H9 (cell line): ENCODE measurements at regions not wholly inside any gene's neighbourhood (a gene's known extent, or its start where the extent isn't known, plus 50 kb on each side); places are given as distances from the start of the nearest gene placed in this dataset.

Experiments used
- DNase-seq: peaks from one replicate; pipeline ENCODE4 v3.0.0-alpha.2; 2017
- H2AFZ ChIP-seq: one replicate; pipeline ENCODE4 v1.6.1; 2013; ENCODE audit warnings: mild to moderate bottlenecking, low read length, control low read depth, moderate library complexity
- H2AK5ac ChIP-seq: 2 replicates; pipeline ENCODE4 v1.6.1; 2013; ENCODE audit warnings: low read length, control low read depth, mixed read lengths; ENCODE audit not compliant: insufficient read length
- H2BK120ac ChIP-seq: one replicate; pipeline ENCODE4 v1.6.1; 2013; ENCODE audit warnings: low read depth, mild to moderate bottlenecking, low read length, control low read depth, inconsistent platforms; ENCODE audit not compliant: poor library complexity, severe bottlenecking
- H2BK12ac ChIP-seq: 2 replicates; pipeline ENCODE4 v1.6.1; 2013; ENCODE audit warnings: low read length, control low read depth, mixed read lengths, low read depth; ENCODE audit not compliant: insufficient read length
- H2BK15ac ChIP-seq: 2 replicates; pipeline ENCODE4 v1.6.1; 2013; ENCODE audit warnings: low read depth, low read length, control low read depth
- H2BK20ac ChIP-seq: one replicate; pipeline ENCODE4 v1.6.1; 2013; ENCODE audit warnings: low read depth, mild to moderate bottlenecking, low read length, control low read depth, inconsistent platforms; ENCODE audit not compliant: poor library complexity, severe bottlenecking
- H2BK5ac ChIP-seq: 2 replicates; pipeline ENCODE4 v1.6.1; 2013; ENCODE audit warnings: low read length, control low read depth, mixed read lengths; ENCODE audit not compliant: insufficient read length
- H3K14ac ChIP-seq: 2 replicates; pipeline ENCODE4 v1.6.1; 2013; ENCODE audit warnings: low read length, control low read depth; ENCODE audit not compliant: insufficient read depth
- H3K18ac ChIP-seq: 2 replicates; pipeline ENCODE4 v1.6.1; 2013; ENCODE audit warnings: low read depth, mild to moderate bottlenecking, mixed read lengths, low read length, control low read depth; ENCODE audit not compliant: insufficient read length
- H3K23ac ChIP-seq: 2 replicates; pipeline ENCODE4 v1.6.1; 2013; ENCODE audit warnings: low read length, control low read depth, mixed read lengths, low read depth; ENCODE audit not compliant: insufficient read length
- H3K23me2 ChIP-seq: 2 replicates; pipeline ENCODE4 v1.6.1; 2013; ENCODE audit warnings: low read depth, mild to moderate bottlenecking, mixed read lengths, low read length, control low read depth; ENCODE audit not compliant: insufficient read length, poor library complexity, severe bottlenecking
- H3K27ac ChIP-seq: 2 replicates; pipeline ENCODE4 v1.5.1; 2013; ENCODE audit warnings: low read length, control low read depth, mixed read lengths, low read depth; ENCODE audit not compliant: insufficient read length
- H3K27me3 ChIP-seq: 2 replicates; pipeline ENCODE4 v1.6.1; 2013; ENCODE audit warnings: low read length, control low read depth, inconsistent platforms; ENCODE audit not compliant: insufficient read depth
- H3K4ac ChIP-seq: 2 replicates; pipeline ENCODE4 v1.6.1; 2013; ENCODE audit warnings: low read depth, mild to moderate bottlenecking, control low read depth, inconsistent platforms, low read length, moderate library complexity
- H3K4me1 ChIP-seq: 2 replicates; pipeline ENCODE4 v1.6.1; 2013; ENCODE audit warnings: low read length, control low read depth, inconsistent platforms; ENCODE audit not compliant: insufficient read depth
- H3K4me2 ChIP-seq: 2 replicates; pipeline ENCODE4 v1.6.1; 2013; ENCODE audit warnings: low read length, control low read depth, mixed read lengths; ENCODE audit not compliant: insufficient read length, insufficient read depth
- H3K56ac ChIP-seq: 2 replicates; pipeline ENCODE4 v1.6.1; 2013; ENCODE audit warnings: low read depth, mild to moderate bottlenecking, mixed read lengths, low read length, control low read depth; ENCODE audit not compliant: insufficient read length
- H3K79me1 ChIP-seq: 2 replicates; pipeline ENCODE4 v1.6.1; 2013; ENCODE audit warnings: low read depth, mild to moderate bottlenecking, moderate library complexity, low read length, control low read depth, inconsistent platforms; ENCODE audit not compliant: insufficient read depth, poor library complexity, severe bottlenecking
- H3K79me2 ChIP-seq: 2 replicates; pipeline ENCODE4 v1.6.1; 2013; ENCODE audit warnings: low read length, control low read depth, inconsistent platforms; ENCODE audit not compliant: insufficient read depth
- H3K9ac ChIP-seq: 2 replicates; pipeline ENCODE4 v1.6.1; 2013; ENCODE audit warnings: low read length, control low read depth, mixed read lengths; ENCODE audit not compliant: insufficient read length; ENCODE audit errors: extremely low read depth
- H3K9me3 ChIP-seq: one replicate; pipeline ENCODE4 v1.6.1; 2013; ENCODE audit warnings: low read depth, low read length, inconsistent platforms; ENCODE audit not compliant: control insufficient read depth
- H3T11ph ChIP-seq: one replicate; pipeline ENCODE4 v1.6.1; 2013; ENCODE audit warnings: mild to moderate bottlenecking, low read length, control low read depth, inconsistent platforms
- H4K20me1 ChIP-seq: one replicate; pipeline ENCODE4 v1.6.1; 2013; ENCODE audit not compliant: control insufficient read depth, insufficient read length, insufficient read depth
- H4K5ac ChIP-seq: 2 replicates; pipeline ENCODE4 v1.6.1; 2013; ENCODE audit warnings: low read depth, mild to moderate bottlenecking, mixed read lengths, low read length, control low read depth; ENCODE audit not compliant: insufficient read length
- H4K8ac ChIP-seq: replicated peaks from 2 replicates; pipeline ENCODE4 v1.6.1; 2013; ENCODE audit warnings: low read length, control low read depth, mixed read lengths, low read depth; ENCODE audit not compliant: insufficient read length
- H4K91ac ChIP-seq: 2 replicates; pipeline ENCODE4 v1.6.1; 2013; ENCODE audit warnings: low read depth, mild to moderate bottlenecking, moderate library complexity, mixed read lengths, low read length, control low read depth; ENCODE audit not compliant: insufficient read length
- H3K27ac Mint-ChIP-seq, 3 experiments: 2 replicates in 2 of 3; 3 replicates in 1 of 3; pipeline ENCODE4 v1.8.0; 2020 to 2021; ENCODE audit warnings: mixed read lengths in 3 of 3, mild to moderate bottlenecking in 1 of 3, moderate library complexity in 1 of 3
- H3K27me3 Mint-ChIP-seq: 2 replicates; pipeline ENCODE4 v1.8.0; 2021; ENCODE audit warnings: low read depth, mild to moderate bottlenecking, moderate library complexity, mixed read lengths
- H3K36me3 Mint-ChIP-seq, 3 experiments: 2 replicates in 2 of 3; 3 replicates in 1 of 3; pipeline ENCODE4 v1.8.0; 2020 to 2021; ENCODE audit warnings: low read depth in 3 of 3, mixed read lengths in 3 of 3; ENCODE audit not compliant: insufficient read depth in 1 of 3
- H3K4me1 Mint-ChIP-seq, 2 experiments: 2 replicates each; pipeline ENCODE4 v1.8.0; 2020; ENCODE audit warnings: mixed read lengths in 2 of 2
- H3K4me3 Mint-ChIP-seq, 2 experiments: 2 replicates in 1 of 2; 3 replicates in 1 of 2; pipeline ENCODE4 v1.8.0; 2020 to 2021; ENCODE audit warnings: mild to moderate bottlenecking in 2 of 2, mixed read lengths in 2 of 2, moderate library complexity in 1 of 2
- H3K9me3 Mint-ChIP-seq, 2 experiments: 2 replicates in 1 of 2; 3 replicates in 1 of 2; pipeline ENCODE4 v1.8.0; 2020; ENCODE audit warnings: mild to moderate bottlenecking in 2 of 2, mixed read lengths in 2 of 2, moderate library complexity in 1 of 2
- WGBS: extraction: QIAGEN DNeasy Blood & Tissue Kit; methylation state at CpG from one replicate; pipeline ENCODE4 v1.1.7; 2013; ENCODE audit warnings: missing lambda C conversion rate, low lambda C conversion rate, mixed read lengths; ENCODE audit not compliant: insufficient read length; ENCODE audit errors: extremely low coverage; 5-methylcytosine and 5-hydroxymethylcytosine counted together
- TF ChIP-seq, protein P1 (sequence below): fragments of 200-600 bp; sonication (generic); conservative IDR thresholded peaks from 3 replicates; pipeline ENCODE4 v1.8.0; 2021; ENCODE audit warnings: antibody characterized with exemption, mild to moderate bottlenecking

DNA sequence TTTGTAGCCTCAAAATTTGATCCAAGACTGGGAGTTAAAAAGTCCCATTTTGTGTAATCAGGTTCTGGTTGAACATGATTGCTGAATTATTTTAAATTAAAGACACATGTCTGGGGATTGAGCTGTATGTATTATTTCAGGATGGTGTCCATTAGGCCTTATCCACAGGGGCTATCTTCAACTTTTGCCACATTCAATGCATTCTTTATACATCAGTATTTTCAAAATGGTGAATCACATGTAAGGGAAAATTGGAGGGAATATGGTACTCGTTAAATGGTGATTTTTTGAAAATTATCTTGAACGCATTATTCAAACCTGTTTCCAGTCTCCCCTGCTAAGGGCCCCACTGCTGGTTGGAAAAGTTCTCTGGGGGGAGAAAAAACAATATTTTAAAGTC lies 367.7 kb upstream of the NPVF start:
- no peak overlapping the region for H3K4ac ChIP-seq
- H4K5ac ChIP-seq, result no peak overlapping the region
- H4K91ac ChIP-seq, result no peak overlapping the region
- no peaks in the 10 kb centered on the region for H3K79me1 ChIP-seq
- H2AK5ac ChIP-seq, result no peak overlapping the region
- no peak overlapping the region for H3K56ac ChIP-seq
- no peak overlapping the region for H3K18ac ChIP-seq
- no peak overlapping the region for H3K14ac ChIP-seq
- no peaks in the 10 kb centered on the region for H4K20me1 ChIP-seq
- no peak for DNase-seq
- no peak overlapping the region for H2BK20ac ChIP-seq
- H3K9me3 ChIP-seq, result no peaks in the 10 kb centered on the region
- H3K9ac ChIP-seq, result no peak overlapping the region
- H3K23ac ChIP-seq, result no peak overlapping the region
- no peaks in the 10 kb centered on the region; the same call in 1 of the 2 replicates for H3K27me3 Mint-ChIP-seq
- no peaks in the 10 kb centered on the region for H3K27me3 ChIP-seq
- no peak overlapping the region for H3K27ac ChIP-seq
- no peaks in the 10 kb centered on the region for H3K23me2 ChIP-seq
- H2AFZ ChIP-seq, result no peak overlapping the region
- H4K8ac ChIP-seq, result no peak overlapping the region
- H3K36me3 Mint-ChIP-seq, result no peaks in the 10 kb centered on the region
- no peaks in the 10 kb centered on the region for H3K4me1 Mint-ChIP-seq
- H3K9me3 Mint-ChIP-seq, result no peaks in the 10 kb centered on the region
- H3K4me1 ChIP-seq, result no peaks in the 10 kb centered on the region
- H2BK12ac ChIP-seq, result no peak overlapping the region
- H3K27ac Mint-ChIP-seq, result no peak overlapping the region
- H2BK120ac ChIP-seq, result no peak overlapping the region
- H2BK15ac ChIP-seq, result no peak overlapping the region
- TF ChIP-seq, protein P1, sequence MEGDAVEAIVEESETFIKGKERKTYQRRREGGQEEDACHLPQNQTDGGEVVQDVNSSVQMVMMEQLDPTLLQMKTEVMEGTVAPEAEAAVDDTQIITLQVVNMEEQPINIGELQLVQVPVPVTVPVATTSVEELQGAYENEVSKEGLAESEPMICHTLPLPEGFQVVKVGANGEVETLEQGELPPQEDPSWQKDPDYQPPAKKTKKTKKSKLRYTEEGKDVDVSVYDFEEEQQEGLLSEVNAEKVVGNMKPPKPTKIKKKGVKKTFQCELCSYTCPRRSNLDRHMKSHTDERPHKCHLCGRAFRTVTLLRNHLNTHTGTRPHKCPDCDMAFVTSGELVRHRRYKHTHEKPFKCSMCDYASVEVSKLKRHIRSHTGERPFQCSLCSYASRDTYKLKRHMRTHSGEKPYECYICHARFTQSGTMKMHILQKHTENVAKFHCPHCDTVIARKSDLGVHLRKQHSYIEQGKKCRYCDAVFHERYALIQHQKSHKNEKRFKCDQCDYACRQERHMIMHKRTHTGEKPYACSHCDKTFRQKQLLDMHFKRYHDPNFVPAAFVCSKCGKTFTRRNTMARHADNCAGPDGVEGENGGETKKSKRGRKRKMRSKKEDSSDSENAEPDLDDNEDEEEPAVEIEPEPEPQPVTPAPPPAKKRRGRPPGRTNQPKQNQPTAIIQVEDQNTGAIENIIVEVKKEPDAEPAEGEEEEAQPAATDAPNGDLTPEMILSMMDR, result no peak
- WGBS, result no CpG with 5 or more reads among the region's 2 CpGs
- no peak overlapping the region for H3K4me3 Mint-ChIP-seq
- H3K79me2 ChIP-seq, result no peaks in the 10 kb centered on the region
- no peak overlapping the region for H3K4me2 ChIP-seq
- H3T11ph ChIP-seq, result no peak overlapping the region
- H2BK5ac ChIP-seq, result no peak overlapping the region
